Mesenchymal stem cell (in vitro differentiated cells and primary cell): ENCODE measurements at regions not wholly inside any gene's neighbourhood (a gene's known extent, or its start where the extent isn't known, plus 50 kb on each side); places are given as distances from the start of the nearest gene placed in this dataset.

ENCODE experiments used
- DNase-seq: peaks from one replicate; pipeline ENCODE4 v3.0.0-alpha.2; 2013
- H2AFZ ChIP-seq: one replicate; pipeline ENCODE4 v1.6.1; 2013; ENCODE audit warnings: low read depth, mild to moderate bottlenecking, control low read depth, inconsistent platforms, low read length, moderate library complexity
- H2AK5ac ChIP-seq: 2 replicates; pipeline ENCODE4 v1.6.1; 2013; ENCODE audit warnings: low read length, moderate library complexity, mild to moderate bottlenecking, inconsistent platforms; ENCODE audit not compliant: severe bottlenecking
- H2BK120ac ChIP-seq: one replicate; pipeline ENCODE4 v1.6.1; 2013; ENCODE audit warnings: low read depth, mild to moderate bottlenecking, inconsistent platforms, low read length, moderate library complexity
- H2BK12ac ChIP-seq, 2 experiments: one replicate each; pipeline ENCODE4 v1.6.1; 2013; ENCODE audit warnings: inconsistent platforms in 2 of 2, low read length in 2 of 2, mild to moderate bottlenecking in 2 of 2, moderate library complexity in 2 of 2, control low read depth in 1 of 2
- H2BK15ac ChIP-seq: one replicate; pipeline ENCODE4 v1.6.1; 2013; ENCODE audit warnings: mild to moderate bottlenecking, low read depth, inconsistent platforms; ENCODE audit not compliant: poor library complexity, severe bottlenecking
- H2BK5ac ChIP-seq: 2 replicates; pipeline ENCODE4 v1.6.1; 2013; ENCODE audit warnings: low read depth, mild to moderate bottlenecking, low read length, control low read depth, inconsistent platforms; ENCODE audit not compliant: poor library complexity, severe bottlenecking
- H3K14ac ChIP-seq, 2 experiments: one replicate each; pipeline ENCODE4 v1.6.1; 2013; ENCODE audit warnings: inconsistent platforms in 2 of 2, low read length in 2 of 2, control low read depth in 1 of 2, mild to moderate bottlenecking in 1 of 2, moderate library complexity in 1 of 2
- H3K18ac ChIP-seq, 2 experiments: one replicate each; pipeline ENCODE4 v1.6.1; 2013; ENCODE audit warnings: inconsistent platforms in 2 of 2, low read length in 2 of 2, control low read depth in 1 of 2, low read depth in 1 of 2, mild to moderate bottlenecking in 1 of 2
- H3K23ac ChIP-seq, 2 experiments: one replicate each; pipeline ENCODE4 v1.6.1; 2013; ENCODE audit warnings: inconsistent platforms in 2 of 2, low read length in 2 of 2, mild to moderate bottlenecking in 2 of 2, moderate library complexity in 2 of 2, control low read depth in 1 of 2
- H3K27ac ChIP-seq: 2 replicates; pipeline ENCODE4 v1.5.1; 2013; ENCODE audit warnings: mild to moderate bottlenecking, moderate library complexity, low read length, control low read depth, inconsistent platforms; ENCODE audit not compliant: poor library complexity, severe bottlenecking
- H3K27me3 ChIP-seq, 2 experiments: 2 replicates each; pipeline versions ENCODE4 v1.6.1 to v1.7.0; 2013; ENCODE audit warnings: low read length in 2 of 2, mild to moderate bottlenecking in 2 of 2, moderate library complexity in 2 of 2, control low read depth in 1 of 2, inconsistent platforms in 1 of 2; ENCODE audit not compliant: control insufficient read depth in 1 of 2, insufficient read depth in 1 of 2
- H3K36me3 ChIP-seq, 2 experiments: 2 replicates each; pipeline versions ENCODE4 v1.6.1 to v1.7.0; 2013; ENCODE audit warnings: low read length in 2 of 2, control low read depth in 1 of 2, inconsistent platforms in 1 of 2, low read depth in 1 of 2, mild to moderate bottlenecking in 1 of 2; ENCODE audit not compliant: insufficient read depth in 2 of 2, control insufficient read depth in 1 of 2
- H3K4ac ChIP-seq, 2 experiments: one replicate each; pipeline ENCODE4 v1.6.1; 2013; ENCODE audit warnings: inconsistent platforms in 2 of 2, low read length in 2 of 2, mild to moderate bottlenecking in 2 of 2, moderate library complexity in 2 of 2, control low read depth in 1 of 2, low read depth in 1 of 2
- H3K4me1 ChIP-seq: 2 replicates; pipeline ENCODE4 v1.6.1; 2013; ENCODE audit warnings: low read depth, low read length, control low read depth; ENCODE audit not compliant: control insufficient read depth, insufficient read depth
- H3K4me2 ChIP-seq: 2 replicates; pipeline ENCODE4 v1.6.1; 2013; ENCODE audit warnings: low read length, mild to moderate bottlenecking, inconsistent platforms; ENCODE audit not compliant: poor library complexity, severe bottlenecking
- H3K4me3 ChIP-seq, 2 experiments: 2 replicates each; pipeline versions ENCODE4 v1.5.1 to v1.7.0; 2013; ENCODE audit warnings: low read length in 2 of 2, mild to moderate bottlenecking in 2 of 2, control low read depth in 1 of 2, low read depth in 1 of 2; ENCODE audit not compliant: insufficient read depth in 1 of 2
- H3K79me1 ChIP-seq: replicated peaks from 2 replicates; pipeline ENCODE4 v1.6.1; 2013; ENCODE audit warnings: mild to moderate bottlenecking, control low read depth, low read length, inconsistent platforms; ENCODE audit not compliant: poor library complexity, severe bottlenecking
- H3K9ac ChIP-seq: 2 replicates; pipeline ENCODE4 v1.7.0; 2013; ENCODE audit warnings: mild to moderate bottlenecking, low read length, moderate library complexity
- H3K9me3 ChIP-seq: 2 replicates; pipeline ENCODE4 v1.7.0; 2013; ENCODE audit warnings: mild to moderate bottlenecking, low read length; ENCODE audit not compliant: control insufficient read depth
- H4K8ac ChIP-seq: one replicate; pipeline ENCODE4 v1.6.1; 2013; ENCODE audit warnings: inconsistent platforms, mild to moderate bottlenecking, low read length, moderate library complexity
- H4K91ac ChIP-seq: one replicate; pipeline ENCODE4 v1.6.1; 2013; ENCODE audit warnings: mild to moderate bottlenecking, low read length, inconsistent platforms
- WGBS: methylation state at CpG from one replicate; pipeline ENCODE4 v1.1.7; 2013; ENCODE audit warnings: mixed read lengths; 5-methylcytosine and 5-hydroxymethylcytosine counted together

- WGBS, result no CpG with 5 or more reads among the region's 1 CpG
- no peak for DNase-seq
- Histone ChIP-seq H3K23ac (no peak overlapping the region), H3K4me2 (no peak overlapping the region), H4K91ac (no peak overlapping the region), H3K36me3 (no peaks in the 10 kb centered on the region), H3K27ac (no peak overlapping the region), H2BK12ac (no peak overlapping the region), H3K9ac (no peak overlapping the region), H3K18ac (no peak overlapping the region), H3K79me1 (no peaks in the 10 kb centered on the region), H3K4ac (no peak overlapping the region), H3K4me3 (no peak overlapping the region), H3K4me1 (no peaks in the 10 kb centered on the region), H3K27me3 (no peaks in the 10 kb centered on the region), H2AK5ac (no peak overlapping the region), H3K9me3 (peaks cover 8% of the 10 kb centered on the region), H2BK5ac (no peak overlapping the region), H3K14ac (no peak overlapping the region), H4K8ac (no peak overlapping the region), H2AFZ (no peak overlapping the region), H2BK15ac (no peak overlapping the region), H2BK120ac (no peak overlapping the region)
These were observed 840.1 kb upstream of the SLITRK5 start for GRCh38 chr13:86831084-86831483.

- H3K4me2 ChIP-seq, result no peak overlapping the region
- H2AFZ ChIP-seq, result peak overlapping the region; percentile 96
- peaks cover 2% of the 10 kb centered on the region for H3K4me1 ChIP-seq
- peaks cover 8% of the 10 kb centered on the region for H3K9me3 ChIP-seq
- H3K4ac ChIP-seq, result peak overlapping the region; percentile 49 to 97
- peak overlapping the region in 1 of 2 experiments; percentile 94 for H3K23ac ChIP-seq
- peak overlapping the region; percentile 100 for H4K8ac ChIP-seq
- H3K36me3 ChIP-seq, result no peaks in the 10 kb centered on the region
- H3K27ac ChIP-seq, result no peak overlapping the region
- H2BK15ac ChIP-seq, result no peak overlapping the region
- H3K4me3 ChIP-seq, result no peak overlapping the region
- 65% methylated on average over 9 of the region's 10 CpGs for WGBS
- no peaks in the 10 kb centered on the region for H3K27me3 ChIP-seq
- no peaks in the 10 kb centered on the region for H3K79me1 ChIP-seq
- peak overlapping the region; percentile 29 for H2BK120ac ChIP-seq
- no peak overlapping the region for H3K9ac ChIP-seq
- H2BK5ac ChIP-seq, result no peak overlapping the region
- H2AK5ac ChIP-seq, result no peak overlapping the region
- peak overlapping the region in 1 of 2 experiments; percentile 100 for H3K14ac ChIP-seq
- peak; percentile 58 for DNase-seq
- peak overlapping the region; percentile 81 to 100 for H3K18ac ChIP-seq
- H2BK12ac ChIP-seq, result peak overlapping the region; percentile 90 to 100
- H4K91ac ChIP-seq, result peak overlapping the region; percentile 95
These were observed 832.6 kb upstream of the SLITRK5 start for GRCh38 chr13:86838411-86839120.

GRCh38 chr13:86839221-86839620 is 832.0 kb upstream of the SLITRK5 start:
- Histone ChIP-seq H3K18ac (peak overlapping the region in 1 of 2 experiments; percentile 91), H3K4me3 (no peak overlapping the region), H4K91ac (peak overlapping the region; percentile 56), H3K4ac (no peak overlapping the region), H4K8ac (peak overlapping the region; percentile 84), H3K14ac (no peak overlapping the region), H3K79me1 (no peaks in the 10 kb centered on the region), H3K36me3 (no peaks in the 10 kb centered on the region), H3K27ac (no peak overlapping the region), H2BK5ac (no peak overlapping the region), H2AK5ac (no peak overlapping the region), H3K27me3 (no peaks in the 10 kb centered on the region), H2BK120ac (peak overlapping the region; percentile 59), H3K9me3 (peaks cover 8% of the 10 kb centered on the region), H2AFZ (no peak overlapping the region), H2BK12ac (peak overlapping the region in 1 of 2 experiments; percentile 75), H3K4me1 (peaks cover 2% of the 10 kb centered on the region), H2BK15ac (no peak overlapping the region), H3K4me2 (no peak overlapping the region), H3K9ac (no peak overlapping the region), H3K23ac (no peak overlapping the region)
- peak; percentile 39 for DNase-seq
- 7% methylated on average over 7 of the region's 7 CpGs for WGBS

- peak overlapping the region; percentile 62 for H4K8ac ChIP-seq
- no peak overlapping the region for H3K9ac ChIP-seq
- no peak overlapping the region for H3K4me2 ChIP-seq
- no peaks in the 10 kb centered on the region for H3K79me1 ChIP-seq
- H2AFZ ChIP-seq, result no peak overlapping the region
- 97% methylated on average over 11 of the region's 11 CpGs for WGBS
- DNase-seq, result no peak
- peak overlapping the region; percentile 61 to 73 for H3K18ac ChIP-seq
- H2BK5ac ChIP-seq, result no peak overlapping the region
- no peak overlapping the region for H3K27ac ChIP-seq
- peaks cover 5% of the 10 kb centered on the region for H3K9me3 ChIP-seq
- no peak overlapping the region for H3K23ac ChIP-seq
- H3K4me1 ChIP-seq, result peaks cover 2% of the 10 kb centered on the region
- no peaks in the 10 kb centered on the region for H3K27me3 ChIP-seq
- peak overlapping the region; percentile 77 for H2BK120ac ChIP-seq
- no peak overlapping the region for H3K14ac ChIP-seq
- H2BK15ac ChIP-seq, result peak overlapping the region; percentile 6
- H2BK12ac ChIP-seq, result peak overlapping the region; percentile 28 to 51
- H3K4ac ChIP-seq, result peak overlapping the region; percentile 7 to 88
- H3K36me3 ChIP-seq, result no peaks in the 10 kb centered on the region
- no peak overlapping the region for H2AK5ac ChIP-seq
- no peak overlapping the region for H3K4me3 ChIP-seq
- peak overlapping the region; percentile 77 for H4K91ac ChIP-seq
These were observed 830.6 kb upstream of the SLITRK5 start for GRCh38 chr13:86840250-86841191.
